ENCODE measurements at regions not wholly inside any gene's neighbourhood (a gene's known extent, or its start where the extent isn't known, plus 50 kb on each side); places are given as distances from the start of the nearest gene placed in this dataset.

GRCh38 chr12:67455236-67455635 is 186.1 kb downstream of the CAND1 start:
- no peak for TF ChIP-seq POLR2A (IDR thresholded peaks at IDR 0.05; ENCODE audit: low read depth, low read length)
- TF ChIP-seq MAZ (IDR thresholded peaks at IDR 0.05; ENCODE audit: borderline replicate concordance, low read depth, low read length), result no peak
- TF ChIP-seq FOS (IDR thresholded peaks at IDR 0.05; ENCODE audit: low read depth, low read length), result no peak
- TF ChIP-seq MAFK (IDR thresholded peaks at IDR 0.05; ENCODE audit: low read depth, low read length), result no peak
- no peak for TF ChIP-seq RAD21 (IDR thresholded peaks at IDR 0.05; ENCODE audit: low read length)
- no peak for TF ChIP-seq BHLHE40 (IDR thresholded peaks at IDR 0.05; ENCODE audit: low read depth, low read length)
- no peak for TF ChIP-seq MXI1 (IDR thresholded peaks at IDR 0.05; ENCODE audit: borderline replicate concordance, low read depth, low read length)
- TF ChIP-seq RCOR1 (IDR thresholded peaks at IDR 0.05; ENCODE audit: insufficient replicate concordance, low read length), result no peak
- TF ChIP-seq NFE2L2 (IDR thresholded peaks at IDR 0.05; ENCODE audit: low read depth, low read length), result no peak
- TF ChIP-seq CTCF (conservative IDR thresholded peaks at IDR 0.05; ENCODE audit: low read depth, low read length), result no peak
- no peak for TF ChIP-seq SMC3 (IDR thresholded peaks at IDR 0.05; ENCODE audit: low read depth, low read length)
- TF ChIP-seq CEBPB (IDR thresholded peaks at IDR 0.05; ENCODE audit: low read depth, low read length), result no peak
- no peak for TF ChIP-seq CHD1 (IDR thresholded peaks at IDR 0.05; ENCODE audit: low read depth, low read length)
- no peak for TF ChIP-seq RFX5 (IDR thresholded peaks at IDR 0.05; ENCODE audit: low read depth, low read length)
- no peak for TF ChIP-seq USF2 (IDR thresholded peaks at IDR 0.05; ENCODE audit: low read depth, low read length)
- TF ChIP-seq ELK1 (IDR thresholded peaks at IDR 0.05; ENCODE audit: borderline replicate concordance, low read depth, low read length), result no peak
- POLR2A ChIA-PET (ENCODE audit: unreplicated experiment), result no interaction called here
- H3K18ac ChIP-seq (ENCODE audit: low read depth, low read length), result no peak overlapping the region
- intact Hi-C loops (cut with micrococcal nuclease), result no loop called here
- no peak overlapping the region for H2BK15ac ChIP-seq (ENCODE audit: low read depth, low read length)
- H2AK9ac ChIP-seq (replicated peaks; ENCODE audit: low read depth, low read length, poor library complexity), result no peak overlapping the region
- H4K5ac ChIP-seq (ENCODE audit: low read depth, low read length), result no peak overlapping the region
- CTCF ChIA-PET, result no interaction called here
- no peak overlapping the region for H3K9ac ChIP-seq (ENCODE audit: low read depth, low read length)
- H3K9me3 ChIP-seq (ENCODE audit: control insufficient read depth, insufficient read depth, low read length), result no peaks in the 10 kb centered on the region
- no peaks in the 10 kb centered on the region for H3K79me1 ChIP-seq (ENCODE audit: low read depth in 1 of 2, low read length in 2 of 2)
- BruUV-seq (replicated peaks), result no TSS peak
- no peaks in the 10 kb centered on the region for H4K20me1 ChIP-seq (ENCODE audit: insufficient read depth, low read length)
- no peak overlapping the region for H3K4me2 ChIP-seq (ENCODE audit: low read depth, low read length)
- H3K27ac ChIP-seq (ENCODE audit: insufficient read depth, low read length), result no peak overlapping the region
- no peak overlapping the region for H4K8ac ChIP-seq (ENCODE audit: low read depth in 2 of 2, low read length in 2 of 2)
- H3K4me1 ChIP-seq (ENCODE audit: control insufficient read depth, insufficient read depth, low read length), result no peaks in the 10 kb centered on the region
- in situ Hi-C loops (cut with MboI; ENCODE audit: low sequenced_read_pairs), result no loop called here
- H2BK120ac ChIP-seq (ENCODE audit: low read depth, low read length), result no peak overlapping the region
- DNase-seq (no peak), ATAC-seq (ENCODE audit: low read depth) (no peak)
- H3K23ac ChIP-seq (ENCODE audit: low read depth, low read length), result no peak overlapping the region
- H2BK20ac ChIP-seq (ENCODE audit: low read depth, low read length), result no peak overlapping the region
- no peak overlapping the region for H2BK5ac ChIP-seq (ENCODE audit: low read depth, low read length, poor library complexity, severe bottlenecking)
- H3K4me3 ChIP-seq (ENCODE audit: insufficient read depth, low read depth, low read length), result no peak overlapping the region
- H3K4ac ChIP-seq (ENCODE audit: low read depth, low read length), result no peak overlapping the region
- no peak overlapping the region for H2AK5ac ChIP-seq (ENCODE audit: low read depth, low read length)
- H3K56ac ChIP-seq (ENCODE audit: extremely low read depth, insufficient read depth, low read length), result no peak overlapping the region
- dilution Hi-C loops (cut with HindIII; ENCODE audit: low sequenced_read_pairs, unreplicated experiment), result no loop called here
- H3K9me1 ChIP-seq (ENCODE audit: insufficient read depth, low read length), result no peaks in the 10 kb centered on the region
- no peak overlapping the region for H4K91ac ChIP-seq (ENCODE audit: insufficient read depth, low read depth, low read length)
- no peak overlapping the region for H2AFZ ChIP-seq (replicated peaks; ENCODE audit: low read length, poor library complexity)
- WGBS, 2 experiments (ENCODE audit: extremely low coverage in 2 of 2, insufficient read length in 1 of 2), result 20% methylated on average over 1 of the region's 6 CpGs; no CpG with 5 or more reads in 1 of the 2 experiments
- no peaks in the 10 kb centered on the region; the same call in 1 of the 2 replicates for H3K27me3 ChIP-seq (ENCODE audit: control insufficient read depth, insufficient read depth, low read length)
- no peaks in the 10 kb centered on the region for H3K36me3 ChIP-seq (ENCODE audit: control insufficient read depth, insufficient read depth, low read length)
- no peak overlapping the region for H3K14ac ChIP-seq (replicated peaks; ENCODE audit: low read depth, low read length)
